T-helper 2 cell treated with Interferon-gamma antibody and Interleukin-4, amounts not matched to agents 5 μg/mL and 100 μg/mL, for 36 hours (primary cell): ENCODE measurements at regions not wholly inside any gene's neighbourhood (a gene's known extent, or its start where the extent isn't known, plus 50 kb on each side); places are given as distances from the start of the nearest gene placed in this dataset.
"Not testable (repeated sequence)": the region's sequence is repeated elsewhere in the genome, so short reads cannot be mapped to it uniquely, and the experiment has no call there.

Source experiments
- DNase-seq: peaks from one replicate; pipeline ENCODE4 v3.0.0; 2021; ENCODE audit warnings: low spot score
- H3K27ac Mint-ChIP-seq: one replicate; pipeline ENCODE4 v1.8.0; 2021; ENCODE audit warnings: mild to moderate bottlenecking, mixed read lengths
- H3K27me3 Mint-ChIP-seq: one replicate; pipeline ENCODE4 v1.8.0; 2021; ENCODE audit warnings: low read depth, mixed read lengths
- H3K36me3 Mint-ChIP-seq: one replicate; pipeline ENCODE4 v1.8.0; 2021; ENCODE audit warnings: low read depth, mixed read lengths
- H3K4me1 Mint-ChIP-seq: one replicate; pipeline ENCODE4 v1.8.0; 2021; ENCODE audit warnings: low read depth, mixed read lengths
- H3K4me3 Mint-ChIP-seq: one replicate; pipeline ENCODE4 v1.8.0; 2022; ENCODE audit warnings: mild to moderate bottlenecking, moderate library complexity, mixed read lengths
- H3K9me3 Mint-ChIP-seq: one replicate; pipeline ENCODE4 v1.8.0; 2021; ENCODE audit warnings: mixed read lengths

DNA sequence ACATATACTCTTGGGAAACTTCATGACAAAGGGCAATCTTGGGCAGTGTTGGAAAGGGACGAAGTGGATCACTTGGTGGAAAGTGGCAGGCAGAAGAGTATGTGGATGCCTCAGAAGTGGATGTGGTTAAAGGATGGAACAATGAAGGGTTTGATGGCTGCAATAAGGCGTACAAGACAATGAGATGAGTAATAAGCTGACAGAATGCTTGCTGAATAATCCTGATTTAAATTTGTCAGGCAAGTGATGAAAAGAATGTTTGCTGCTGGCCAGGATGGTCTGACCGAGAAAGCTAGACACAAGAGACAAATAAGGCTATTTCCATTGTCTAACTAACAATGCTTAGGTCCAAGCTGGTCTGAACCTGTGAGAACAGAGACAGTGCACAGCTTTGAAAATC is 61.6 kb upstream of the CEP85L start:
- Mint-ChIP-seq H3K27me3 (no peaks in the 10 kb centered on the region), H3K4me1 (peaks cover 33% of the 10 kb centered on the region), H3K27ac (peak overlapping the region; percentile 19), H3K9me3 (no peaks in the 10 kb centered on the region), H3K36me3 (peaks cover 7% of the 10 kb centered on the region), H3K4me3 (peak overlapping the region; percentile 12)
- no peak for DNase-seq

DNA sequence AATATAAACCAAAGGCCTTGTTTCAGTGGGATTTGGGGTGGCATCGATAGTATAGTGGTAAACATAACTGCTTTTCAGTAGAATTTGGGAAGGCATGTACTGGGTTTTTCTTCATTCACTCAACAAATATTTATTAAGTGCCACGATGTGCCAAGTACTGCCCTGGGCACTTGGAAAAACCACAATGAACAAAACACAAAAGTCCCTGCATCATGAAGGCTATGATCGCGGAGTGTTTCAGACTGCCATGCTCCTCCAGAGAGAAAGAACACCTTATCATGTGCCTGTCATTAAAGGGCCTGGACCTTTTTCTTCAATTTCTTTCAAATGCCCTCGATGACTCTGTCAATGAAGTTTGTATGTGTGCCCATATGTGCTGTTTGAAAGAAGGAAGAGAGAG is 59.2 kb upstream of the CEP85L start:
- DNase-seq = no peak
- Mint-ChIP-seq H3K4me1 (peaks cover 52% of the 10 kb centered on the region), H3K27ac (peak overlapping the region; percentile 95), H3K4me3 (peak overlapping the region; percentile 94), H3K36me3 (peaks cover 20% of the 10 kb centered on the region), H3K27me3 (no peaks in the 10 kb centered on the region), H3K9me3 (no peaks in the 10 kb centered on the region)

DNA sequence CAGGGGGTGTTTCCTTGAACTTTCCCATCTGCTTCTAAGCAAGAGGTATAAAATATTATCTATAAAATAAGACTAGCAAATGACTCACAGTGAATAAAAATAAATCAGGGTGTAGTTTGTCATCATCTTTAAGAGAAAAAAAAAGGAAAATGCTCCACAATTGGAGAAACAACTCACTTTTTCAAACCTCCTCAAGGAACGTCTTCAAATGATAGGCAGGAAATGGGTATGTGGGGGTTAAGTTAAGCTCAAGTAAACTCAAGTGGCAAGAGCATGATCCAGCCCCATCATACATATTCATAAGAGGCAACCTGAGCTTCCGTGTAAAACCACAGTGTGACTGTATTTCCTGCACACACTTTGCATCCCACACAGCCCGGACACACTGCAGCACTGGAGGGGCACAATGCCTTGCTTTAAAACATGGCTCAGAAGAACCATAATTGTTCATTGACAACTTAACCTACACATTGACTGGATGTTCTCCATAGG is 58.5 kb upstream of the CEP85L start:
- Mint-ChIP-seq H3K4me3 (peak overlapping the region; percentile 94), H3K4me1 (peaks cover 56% of the 10 kb centered on the region), H3K27me3 (no peaks in the 10 kb centered on the region), H3K36me3 (peaks cover 23% of the 10 kb centered on the region), H3K9me3 (no peaks in the 10 kb centered on the region), H3K27ac (peak overlapping the region; percentile 95)
- DNase-seq = peak; percentile 84

DNA sequence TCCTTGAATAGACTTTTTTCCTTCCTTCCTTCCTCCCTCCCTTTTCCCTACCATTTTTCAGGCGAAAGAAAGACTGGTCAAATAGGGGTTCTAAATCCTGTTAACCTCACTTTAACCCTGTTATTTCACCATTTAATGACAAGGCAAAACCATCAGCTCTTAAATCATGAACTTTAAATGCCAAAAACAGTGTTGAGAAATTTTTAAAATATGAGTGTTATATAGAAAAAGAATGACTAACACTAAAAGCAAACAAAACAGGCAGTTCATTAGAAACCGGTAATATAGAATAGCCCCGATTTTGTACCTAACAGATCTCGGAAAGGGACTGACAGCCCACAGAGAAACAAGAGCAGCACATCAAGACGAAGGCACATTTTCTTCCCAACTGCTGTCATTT is 57.4 kb upstream of the CEP85L start:
- no peak for DNase-seq
- Mint-ChIP-seq H3K4me1 (peaks cover 62% of the 10 kb centered on the region), H3K27me3 (no peaks in the 10 kb centered on the region), H3K9me3 (no peaks in the 10 kb centered on the region), H3K36me3 (peaks cover 26% of the 10 kb centered on the region), H3K27ac (peak overlapping the region; percentile 95), H3K4me3 (peak overlapping the region; percentile 94)

DNA sequence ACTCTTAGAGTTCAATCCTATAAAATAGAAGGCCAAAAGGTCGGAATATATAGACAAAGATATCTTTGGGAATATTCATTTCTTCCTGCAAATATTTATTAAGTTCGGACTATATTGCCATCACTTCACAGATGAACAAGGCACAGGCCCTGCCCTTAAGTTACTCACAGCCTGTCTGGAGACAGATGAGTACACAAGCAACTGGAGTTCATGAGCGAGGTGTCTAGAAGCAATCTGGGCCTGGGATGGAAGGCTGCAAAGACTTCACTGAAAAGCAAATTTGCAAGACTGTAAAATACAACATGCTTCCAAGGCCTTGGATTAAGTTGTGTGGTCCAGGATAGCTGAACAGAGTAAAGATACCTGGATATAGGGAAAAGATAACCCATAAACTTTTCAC is 56.7 kb upstream of the CEP85L start:
- H3K4me1 Mint-ChIP-seq = peaks cover 61% of the 10 kb centered on the region
- H3K4me3 Mint-ChIP-seq = peak overlapping the region; percentile 94
- H3K36me3 Mint-ChIP-seq = peaks cover 30% of the 10 kb centered on the region
- peak overlapping the region; percentile 95 for H3K27ac Mint-ChIP-seq
- DNase-seq = no peak
- no peaks in the 10 kb centered on the region for H3K9me3 Mint-ChIP-seq
- no peaks in the 10 kb centered on the region for H3K27me3 Mint-ChIP-seq

DNA sequence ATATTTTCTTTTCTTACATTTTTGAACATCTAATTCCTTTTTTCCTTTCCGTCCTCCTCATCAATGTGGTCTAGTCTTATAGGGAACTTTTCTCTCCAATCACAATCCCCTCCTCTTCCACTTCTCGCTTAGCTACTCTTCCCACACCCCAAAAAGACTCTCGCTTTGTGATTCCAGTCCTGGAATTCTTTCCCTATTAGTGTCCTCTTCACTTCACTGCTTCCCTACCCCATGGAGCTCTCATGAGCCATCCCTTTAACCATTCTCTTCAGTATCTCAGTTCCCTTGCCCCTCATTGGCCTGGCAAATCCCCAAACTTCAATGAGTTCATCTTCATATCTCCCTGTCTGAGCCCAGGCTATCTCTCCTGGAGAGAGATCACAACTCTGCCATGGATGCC is 55.3 kb upstream of the CEP85L start:
- Mint-ChIP-seq H3K4me3 (peak overlapping the region; percentile 94), H3K36me3 (peaks cover 38% of the 10 kb centered on the region), H3K27me3 (no peaks in the 10 kb centered on the region), H3K9me3 (peaks cover under 1% of the 10 kb centered on the region), H3K4me1 (peaks cover 50% of the 10 kb centered on the region), H3K27ac (peak overlapping the region; percentile 84)
- DNase-seq = no peak

DNA sequence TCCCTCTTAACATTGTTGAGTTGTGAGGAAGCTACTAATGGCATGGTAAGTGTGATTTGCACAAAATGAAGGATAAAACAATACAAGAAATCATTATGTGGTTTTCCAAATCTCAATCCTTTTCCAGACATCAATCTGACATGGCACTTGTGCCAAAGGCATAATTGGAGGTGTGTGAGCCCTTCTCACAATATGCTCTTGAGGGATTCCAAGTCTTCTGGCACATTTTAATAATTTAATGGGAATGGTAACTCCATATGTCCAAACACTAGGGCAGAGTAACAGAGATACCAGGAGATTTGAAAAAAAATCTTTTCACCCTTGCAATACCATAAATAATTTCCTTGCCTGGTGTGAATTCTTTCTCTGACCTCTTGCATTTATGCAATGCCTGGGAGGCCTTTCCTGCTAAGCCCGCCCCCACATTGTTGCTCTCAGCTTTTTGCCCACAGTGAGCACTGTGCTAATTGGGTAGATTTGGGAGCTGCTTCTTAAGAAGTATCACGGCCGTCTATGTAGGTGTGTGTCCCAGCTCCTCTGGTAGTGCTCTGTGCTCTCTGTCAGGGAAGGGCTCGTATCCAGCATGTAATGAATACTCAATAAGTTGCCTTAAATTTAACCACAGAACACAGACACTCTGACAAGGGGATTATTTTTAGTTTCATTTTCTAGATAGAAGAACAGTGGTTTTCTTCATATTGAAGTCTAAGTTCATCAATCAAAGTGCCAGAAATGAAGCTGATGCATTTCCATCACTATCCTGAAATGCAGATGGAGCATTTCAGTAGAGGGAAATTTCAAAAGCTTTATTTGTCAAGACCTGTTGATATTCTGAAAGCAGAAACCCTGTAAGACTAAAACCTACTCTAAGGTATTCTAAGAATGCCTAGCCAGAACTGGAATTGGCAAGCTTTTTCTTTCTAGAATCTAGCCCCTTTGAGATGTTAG is 54.4 kb upstream of the CEP85L start:
- Mint-ChIP-seq H3K27me3 (no peaks in the 10 kb centered on the region), H3K9me3 (peaks cover 7% of the 10 kb centered on the region), H3K4me1 (peaks cover 43% of the 10 kb centered on the region), H3K27ac (peak overlapping the region; percentile 89), H3K36me3 (peaks cover 47% of the 10 kb centered on the region), H3K4me3 (peak overlapping the region; percentile 94)
- peak; percentile 38 for DNase-seq

DNA sequence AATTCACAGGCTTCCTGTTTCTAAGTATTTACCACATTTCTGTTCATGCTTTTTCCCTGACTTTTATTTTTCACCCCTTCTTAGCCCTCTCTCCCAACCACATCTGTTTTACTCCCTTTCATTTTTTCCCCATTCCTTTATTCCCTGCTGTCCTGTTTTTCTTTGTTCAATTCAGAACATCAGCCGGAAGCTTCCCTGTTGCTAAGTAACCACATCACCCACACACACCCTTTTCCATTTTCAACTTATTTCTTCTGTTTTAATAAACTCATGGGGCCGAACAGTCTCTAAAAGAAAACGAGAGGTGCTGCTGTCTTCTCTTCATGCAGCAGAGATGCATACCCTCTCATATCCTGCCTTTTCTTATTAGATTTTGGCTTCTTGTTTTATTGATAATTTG is 53.5 kb upstream of the CEP85L start:
- H3K36me3 Mint-ChIP-seq = peaks cover 56% of the 10 kb centered on the region
- no peak for DNase-seq
- H3K4me1 Mint-ChIP-seq = peaks cover 42% of the 10 kb centered on the region
- peaks cover 7% of the 10 kb centered on the region for H3K9me3 Mint-ChIP-seq
- no peaks in the 10 kb centered on the region for H3K27me3 Mint-ChIP-seq
- peak overlapping the region; percentile 72 for H3K27ac Mint-ChIP-seq
- peak overlapping the region; percentile 94 for H3K4me3 Mint-ChIP-seq

DNA sequence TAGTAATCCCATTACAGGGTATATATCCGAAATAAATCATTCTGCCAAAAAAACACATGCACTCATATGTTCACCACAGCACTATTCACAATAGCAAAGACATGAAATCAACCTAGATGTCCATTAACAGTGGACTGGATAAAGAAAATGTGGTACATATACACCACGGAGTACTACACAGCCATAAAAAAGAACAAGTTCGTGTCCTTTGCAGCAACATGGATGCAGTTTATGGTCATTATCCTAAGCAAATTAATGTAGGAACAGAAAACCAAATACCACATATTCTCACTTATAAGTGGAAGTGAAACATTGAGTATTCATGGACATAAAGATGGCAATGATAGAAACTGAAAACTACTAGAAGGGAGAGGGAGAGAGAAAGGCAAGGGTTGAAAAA is 49.9 kb upstream of the CEP85L start:
- H3K27ac Mint-ChIP-seq, H3K4me3 Mint-ChIP-seq, H3K27me3 Mint-ChIP-seq, H3K9me3 Mint-ChIP-seq, DNase-seq: not testable (repeated sequence)
- peaks cover 33% of the 10 kb centered on the region for H3K4me1 Mint-ChIP-seq
- H3K36me3 Mint-ChIP-seq = peaks cover 58% of the 10 kb centered on the region
